ENCODE measurements at regions not wholly inside any gene's neighbourhood (a gene's known extent, or its start where the extent isn't known, plus 50 kb on each side); places are given as distances from the start of the nearest gene placed in this dataset.
"Not testable (repeated sequence)": the region's sequence is repeated elsewhere in the genome, so short reads cannot be mapped to it uniquely, and the experiment has no call there.

DNA sequence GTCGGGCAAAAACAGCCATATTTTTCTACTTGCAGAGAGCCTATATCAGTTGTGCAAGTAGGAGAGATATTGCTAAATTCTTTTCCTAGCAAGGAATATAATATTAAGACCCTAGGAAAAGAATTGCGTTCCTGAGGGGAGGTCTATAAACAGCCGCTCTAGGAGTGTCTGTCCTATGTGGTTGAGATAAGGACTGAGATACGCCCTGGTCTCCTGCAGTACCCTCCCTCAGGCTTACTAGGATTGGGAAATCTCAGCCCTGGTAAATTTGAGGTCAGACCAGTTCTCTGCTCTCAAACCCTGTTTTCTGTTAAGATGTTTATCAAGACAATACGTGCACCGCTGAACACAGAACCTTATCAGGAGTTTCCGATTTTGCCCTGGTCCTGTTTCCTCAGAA lies 250.1 kb upstream of the WDFY3 start:
- H3K4me3 ChIP-seq (ENCODE audit: low read length); H3K9ac ChIP-seq (ENCODE audit: low read length); H3K27me3 ChIP-seq (replicated peaks; ENCODE audit: control insufficient read depth, insufficient read depth, low read length); H3K36me3 ChIP-seq (ENCODE audit: control insufficient read depth, insufficient read depth, low read length, severe bottlenecking); DNase-seq (ENCODE audit: low read depth); H3K4me1 ChIP-seq (ENCODE audit: control insufficient read depth, insufficient read depth, low read length): not testable (repeated sequence)
- H3K9me3 ChIP-seq (ENCODE audit: control insufficient read depth, low read length): peaks cover 25% of the 10 kb centered on the region

DNA sequence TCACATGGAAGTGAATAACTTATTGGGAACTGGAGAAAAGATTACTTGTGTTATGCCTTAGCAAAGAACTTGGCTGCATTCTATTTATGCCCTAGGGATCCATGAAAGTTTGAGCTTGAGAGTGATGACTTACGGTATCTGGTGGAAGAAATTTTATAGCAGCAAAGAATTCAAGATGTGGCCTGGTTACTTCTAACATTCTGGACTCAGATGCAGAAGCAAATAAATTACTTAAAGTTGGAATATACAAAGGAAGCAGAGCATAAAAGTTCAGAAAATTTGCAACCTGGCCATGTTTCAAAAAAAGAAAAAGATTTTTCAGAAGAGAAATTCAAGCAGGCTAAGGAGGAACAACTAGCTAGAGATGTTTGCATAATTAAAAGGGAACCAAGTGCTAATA lies 252.3 kb upstream of the WDFY3 start:
- Histone ChIP-seq H3K4me3 (ENCODE audit: low read length) (no peak overlapping the region), H3K36me3 (ENCODE audit: control insufficient read depth, insufficient read depth, low read length, severe bottlenecking) (no peaks in the 10 kb centered on the region), H3K9me3 (ENCODE audit: control insufficient read depth, low read length) (peaks cover 25% of the 10 kb centered on the region), H3K4me1 (ENCODE audit: control insufficient read depth, insufficient read depth, low read length) (no peaks in the 10 kb centered on the region), H3K9ac (ENCODE audit: low read length) (no peak overlapping the region), H3K27me3 (replicated peaks; ENCODE audit: control insufficient read depth, insufficient read depth, low read length) (no peaks in the 10 kb centered on the region)
- no peak for DNase-seq (ENCODE audit: low read depth)

DNA sequence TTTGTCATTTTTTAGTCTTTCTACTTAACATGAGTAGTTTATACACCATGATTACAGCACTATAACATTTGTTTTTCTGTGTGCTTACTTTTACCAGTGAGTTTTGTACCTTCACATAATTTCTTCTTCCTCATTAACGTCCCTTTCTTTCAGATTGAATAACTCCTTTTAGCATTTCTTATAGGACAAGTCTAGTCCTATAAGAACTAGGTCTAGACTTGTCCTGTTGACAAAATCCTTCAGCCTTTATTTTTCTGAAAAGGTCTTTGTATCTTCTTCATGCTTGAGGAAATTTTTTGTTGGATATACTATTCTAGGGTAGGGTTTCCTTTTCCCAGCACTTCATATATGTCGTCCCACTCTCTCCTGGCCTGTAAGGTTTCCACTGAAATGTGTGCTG lies 253.3 kb upstream of the ARHGAP24 start:
- Histone ChIP-seq H3K36me3 (ENCODE audit: control insufficient read depth, insufficient read depth, low read length, severe bottlenecking) (no peaks in the 10 kb centered on the region), H3K27me3 (replicated peaks; ENCODE audit: control insufficient read depth, insufficient read depth, low read length) (no peaks in the 10 kb centered on the region), H3K4me3 (ENCODE audit: low read length) (no peak overlapping the region), H3K4me1 (ENCODE audit: control insufficient read depth, insufficient read depth, low read length) (no peaks in the 10 kb centered on the region), H3K9me3 (ENCODE audit: control insufficient read depth, low read length) (peaks cover 29% of the 10 kb centered on the region), H3K9ac (ENCODE audit: low read length) (no peak overlapping the region)
- no peak for DNase-seq (ENCODE audit: low read depth)

DNA sequence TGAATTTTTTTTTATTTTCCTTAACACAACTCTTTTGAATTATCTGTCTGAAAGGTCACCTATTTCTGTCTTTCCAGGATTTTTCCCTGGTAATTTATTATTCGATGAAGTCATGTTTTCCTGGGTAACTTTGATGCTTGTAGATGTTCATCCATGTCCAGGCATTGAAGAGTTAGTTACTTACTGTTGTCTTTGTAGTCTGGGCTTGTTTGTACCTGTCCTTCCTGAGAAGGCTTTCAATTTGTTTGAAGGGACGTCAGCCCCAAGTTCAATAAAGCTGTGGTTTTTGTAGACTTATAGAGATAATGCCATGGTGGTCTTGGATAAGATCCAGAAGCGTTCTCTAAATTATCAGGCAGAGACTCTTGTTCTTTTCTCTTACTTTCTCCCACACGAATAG lies 252.4 kb upstream of the ARHGAP24 start:
- H3K4me3 ChIP-seq (ENCODE audit: low read length): no peak overlapping the region
- H3K9ac ChIP-seq (ENCODE audit: low read length): no peak overlapping the region
- H3K27me3 ChIP-seq (replicated peaks; ENCODE audit: control insufficient read depth, insufficient read depth, low read length): no peaks in the 10 kb centered on the region
- peaks cover 20% of the 10 kb centered on the region for H3K9me3 ChIP-seq (ENCODE audit: control insufficient read depth, low read length)
- H3K36me3 ChIP-seq (ENCODE audit: control insufficient read depth, insufficient read depth, low read length, severe bottlenecking): no peaks in the 10 kb centered on the region
- no peaks in the 10 kb centered on the region for H3K4me1 ChIP-seq (ENCODE audit: control insufficient read depth, insufficient read depth, low read length)
- no peak for DNase-seq (ENCODE audit: low read depth)

DNA sequence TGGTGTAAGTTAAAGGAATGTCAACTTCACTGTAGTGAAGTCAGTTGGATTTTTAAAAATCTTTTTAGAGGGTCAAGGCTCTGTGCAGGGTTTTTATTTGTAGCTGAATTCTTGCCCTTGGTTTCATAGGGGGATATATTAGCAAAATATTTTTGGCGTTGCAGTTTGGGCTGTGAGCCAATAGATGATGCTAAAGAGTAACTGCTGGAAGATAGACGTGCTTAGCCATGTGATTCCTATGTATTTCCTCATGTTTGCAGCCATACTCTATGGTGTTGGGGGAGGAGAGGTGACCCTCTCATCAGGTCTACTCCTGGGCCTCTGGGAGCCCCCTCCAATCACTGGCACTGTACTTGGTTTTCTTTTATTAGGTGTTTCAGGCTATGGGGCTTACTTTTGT lies 246.7 kb upstream of the ARHGAP24 start:
- no peaks in the 10 kb centered on the region for H3K4me1 ChIP-seq (ENCODE audit: control insufficient read depth, insufficient read depth, low read length)
- peaks cover 7% of the 10 kb centered on the region for H3K9me3 ChIP-seq (ENCODE audit: control insufficient read depth, low read length)
- no peaks in the 10 kb centered on the region for H3K36me3 ChIP-seq (ENCODE audit: control insufficient read depth, insufficient read depth, low read length, severe bottlenecking)
- no peaks in the 10 kb centered on the region for H3K27me3 ChIP-seq (replicated peaks; ENCODE audit: control insufficient read depth, insufficient read depth, low read length)
- no peak overlapping the region for H3K9ac ChIP-seq (ENCODE audit: low read length)
- no peak overlapping the region for H3K4me3 ChIP-seq (ENCODE audit: low read length)
- DNase-seq (ENCODE audit: low read depth): no peak

DNA sequence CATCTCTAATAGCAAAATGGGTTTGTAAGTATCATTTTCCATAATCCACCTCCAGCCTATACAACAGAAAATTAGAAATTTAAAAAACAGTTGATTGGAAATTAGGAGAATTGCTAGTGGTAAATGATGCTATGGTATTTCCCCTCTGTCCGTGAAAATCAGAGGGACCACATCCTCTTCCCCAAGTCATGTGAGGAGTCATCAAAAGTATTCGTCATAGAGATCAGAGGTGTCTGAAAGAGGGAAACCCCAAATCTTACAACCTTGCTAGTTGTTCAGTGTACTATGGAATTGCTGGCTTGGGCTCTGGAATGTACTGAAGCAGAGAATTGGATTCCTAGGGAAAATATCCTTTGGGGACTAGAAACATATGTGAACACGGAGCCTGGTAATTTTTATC lies 241.4 kb upstream of the ARHGAP24 start:
- Histone ChIP-seq H3K27me3 (replicated peaks; ENCODE audit: control insufficient read depth, insufficient read depth, low read length) (no peaks in the 10 kb centered on the region), H3K4me3 (ENCODE audit: low read length) (no peak overlapping the region), H3K4me1 (ENCODE audit: control insufficient read depth, insufficient read depth, low read length) (no peaks in the 10 kb centered on the region), H3K36me3 (ENCODE audit: control insufficient read depth, insufficient read depth, low read length, severe bottlenecking) (no peaks in the 10 kb centered on the region), H3K9ac (ENCODE audit: low read length) (no peak overlapping the region), H3K9me3 (ENCODE audit: control insufficient read depth, low read length) (no peaks in the 10 kb centered on the region)
- no peak for DNase-seq (ENCODE audit: low read depth)

DNA sequence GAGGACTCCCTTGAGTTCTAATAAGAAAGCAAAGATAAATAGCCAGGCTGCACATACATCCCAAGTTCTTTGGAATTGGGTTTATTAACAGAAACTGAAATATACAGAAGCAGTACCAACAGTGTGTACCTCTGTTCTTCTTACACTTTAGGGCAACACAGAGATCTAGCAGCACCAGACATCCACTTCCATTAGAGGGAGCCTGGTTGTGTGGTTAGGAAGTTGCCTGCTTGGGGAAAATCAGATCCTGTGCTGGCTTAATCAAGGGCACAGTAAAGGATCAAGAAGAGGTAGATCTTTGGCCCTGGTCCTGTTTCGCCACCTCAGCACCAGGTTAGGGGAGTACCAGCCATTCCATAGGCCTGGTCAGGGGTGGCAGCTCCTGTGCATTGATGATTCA lies 231.1 kb upstream of the ARHGAP24 start:
- no peaks in the 10 kb centered on the region for H3K27me3 ChIP-seq (replicated peaks; ENCODE audit: control insufficient read depth, insufficient read depth, low read length)
- H3K9ac ChIP-seq (ENCODE audit: low read length): no peak overlapping the region
- H3K9me3 ChIP-seq (ENCODE audit: control insufficient read depth, low read length): peaks cover 4% of the 10 kb centered on the region
- no peak for DNase-seq (ENCODE audit: low read depth)
- H3K36me3 ChIP-seq (ENCODE audit: control insufficient read depth, insufficient read depth, low read length, severe bottlenecking): no peaks in the 10 kb centered on the region
- H3K4me3 ChIP-seq (ENCODE audit: low read length): no peak overlapping the region
- H3K4me1 ChIP-seq (ENCODE audit: control insufficient read depth, insufficient read depth, low read length): no peaks in the 10 kb centered on the region

DNA sequence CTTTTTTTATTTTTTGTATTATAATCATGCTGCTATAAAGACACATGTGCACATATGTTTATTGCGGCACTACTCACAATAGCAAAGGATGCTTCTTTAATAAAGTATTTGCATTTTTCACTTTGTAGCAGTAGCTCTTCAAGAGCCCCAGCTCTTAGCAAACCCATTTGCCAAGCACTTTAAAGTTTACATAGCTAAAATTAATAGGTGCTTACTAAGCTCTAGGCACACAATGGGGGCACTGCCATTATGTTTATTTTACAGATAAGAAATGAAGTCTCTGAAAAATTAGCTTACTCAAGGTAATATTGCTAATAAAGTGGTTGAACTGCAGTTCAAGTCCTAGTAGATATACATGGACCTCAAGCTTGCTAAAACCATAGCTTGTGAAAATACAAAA lies 230.3 kb upstream of the ARHGAP24 start:
- no peaks in the 10 kb centered on the region for H3K36me3 ChIP-seq (ENCODE audit: control insufficient read depth, insufficient read depth, low read length, severe bottlenecking)
- H3K27me3 ChIP-seq (replicated peaks; ENCODE audit: control insufficient read depth, insufficient read depth, low read length): no peaks in the 10 kb centered on the region
- no peak overlapping the region for H3K4me3 ChIP-seq (ENCODE audit: low read length)
- no peaks in the 10 kb centered on the region for H3K4me1 ChIP-seq (ENCODE audit: control insufficient read depth, insufficient read depth, low read length)
- no peak for DNase-seq (ENCODE audit: low read depth)
- H3K9me3 ChIP-seq (ENCODE audit: control insufficient read depth, low read length): peaks cover 4% of the 10 kb centered on the region
- H3K9ac ChIP-seq (ENCODE audit: low read length): no peak overlapping the region

DNA sequence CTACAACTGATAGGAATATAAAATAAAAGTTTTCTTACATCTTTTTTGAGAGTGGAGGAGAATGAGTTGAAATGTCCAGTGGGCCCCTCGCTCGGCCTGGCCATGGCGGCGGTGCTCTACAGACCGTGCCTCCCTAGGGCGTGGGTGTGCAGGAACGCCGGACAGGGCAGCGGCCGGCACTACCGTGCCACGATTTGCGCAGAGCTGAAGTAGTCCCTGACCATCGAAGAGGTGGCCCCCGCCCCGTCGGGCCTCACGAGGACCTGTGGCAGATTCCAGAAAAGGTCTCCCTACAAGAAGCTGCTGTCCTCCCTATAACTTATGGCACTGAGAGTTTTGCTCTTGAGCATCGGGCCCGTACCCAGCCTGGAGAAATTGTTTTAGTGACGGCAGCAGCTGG lies 228.9 kb upstream of the ARHGAP24 start:
- H3K36me3 ChIP-seq (ENCODE audit: control insufficient read depth, insufficient read depth, low read length, severe bottlenecking): no peaks in the 10 kb centered on the region
- H3K4me3 ChIP-seq (ENCODE audit: low read length): no peak overlapping the region
- DNase-seq (ENCODE audit: low read depth): no peak
- H3K4me1 ChIP-seq (ENCODE audit: control insufficient read depth, insufficient read depth, low read length): no peaks in the 10 kb centered on the region
- no peak overlapping the region for H3K9ac ChIP-seq (ENCODE audit: low read length)
- H3K9me3 ChIP-seq (ENCODE audit: control insufficient read depth, low read length): peaks cover 4% of the 10 kb centered on the region
- H3K27me3 ChIP-seq (replicated peaks; ENCODE audit: control insufficient read depth, insufficient read depth, low read length): no peaks in the 10 kb centered on the region

DNA sequence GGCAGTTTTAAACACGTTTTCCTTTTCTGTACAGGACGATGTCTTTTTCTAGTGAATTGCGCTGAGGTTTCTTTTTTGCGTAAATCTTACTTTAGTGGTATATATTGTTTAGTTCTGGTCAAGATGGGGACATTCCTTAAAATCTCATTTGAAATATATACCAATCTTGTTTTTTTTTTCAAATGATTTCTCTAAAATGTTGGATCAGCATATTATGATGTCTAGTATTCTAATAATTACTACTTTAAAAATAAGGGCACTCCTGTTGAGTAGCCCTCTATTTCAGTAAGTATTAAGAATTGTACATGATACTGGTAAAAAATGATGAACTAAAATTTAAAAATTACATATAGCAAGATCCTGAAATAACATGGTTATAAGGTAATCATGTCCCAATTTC lies 224.1 kb upstream of the ARHGAP24 start:
- Histone ChIP-seq H3K4me3 (ENCODE audit: low read length) (no peak overlapping the region), H3K27me3 (replicated peaks; ENCODE audit: control insufficient read depth, insufficient read depth, low read length) (no peaks in the 10 kb centered on the region), H3K9ac (ENCODE audit: low read length) (no peak overlapping the region), H3K36me3 (ENCODE audit: control insufficient read depth, insufficient read depth, low read length, severe bottlenecking) (no peaks in the 10 kb centered on the region), H3K9me3 (ENCODE audit: control insufficient read depth, low read length) (peaks cover 13% of the 10 kb centered on the region), H3K4me1 (ENCODE audit: control insufficient read depth, insufficient read depth, low read length) (no peaks in the 10 kb centered on the region)
- DNase-seq (ENCODE audit: low read depth): no peak

DNA sequence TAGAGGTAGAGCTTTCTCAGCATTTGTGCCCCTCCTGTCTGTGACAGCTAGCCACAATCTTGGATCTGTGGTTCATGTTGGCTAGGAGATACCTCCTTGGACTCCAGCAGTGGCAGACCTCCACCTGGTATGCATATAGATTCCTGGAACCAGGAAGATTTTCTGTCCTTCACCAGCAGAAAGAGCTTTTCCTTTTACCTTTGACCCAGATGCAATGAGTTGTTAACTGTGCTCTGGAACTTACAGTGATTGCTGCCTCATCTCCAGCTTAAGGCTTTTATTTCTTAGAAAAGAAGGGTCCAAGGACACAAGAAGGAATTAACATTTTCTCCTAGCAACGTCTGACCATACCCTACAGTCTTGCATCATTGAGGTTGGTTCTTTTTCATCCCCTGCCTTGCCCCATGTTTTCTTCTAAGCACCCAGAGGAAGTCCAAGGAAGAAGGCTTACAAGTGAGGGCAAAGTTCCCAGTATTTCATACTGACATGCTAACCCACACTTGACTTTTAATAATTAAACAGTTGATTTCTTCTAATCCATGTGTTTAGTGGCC lies 217.1 kb upstream of the ARHGAP24 start:
- no peak for DNase-seq (ENCODE audit: low read depth)
- Histone ChIP-seq H3K4me1 (ENCODE audit: control insufficient read depth, insufficient read depth, low read length) (no peaks in the 10 kb centered on the region), H3K36me3 (ENCODE audit: control insufficient read depth, insufficient read depth, low read length, severe bottlenecking) (no peaks in the 10 kb centered on the region), H3K9ac (ENCODE audit: low read length) (no peak overlapping the region), H3K4me3 (ENCODE audit: low read length) (no peak overlapping the region), H3K27me3 (replicated peaks; ENCODE audit: control insufficient read depth, insufficient read depth, low read length) (no peaks in the 10 kb centered on the region), H3K9me3 (ENCODE audit: control insufficient read depth, low read length) (peaks cover 21% of the 10 kb centered on the region)

DNA sequence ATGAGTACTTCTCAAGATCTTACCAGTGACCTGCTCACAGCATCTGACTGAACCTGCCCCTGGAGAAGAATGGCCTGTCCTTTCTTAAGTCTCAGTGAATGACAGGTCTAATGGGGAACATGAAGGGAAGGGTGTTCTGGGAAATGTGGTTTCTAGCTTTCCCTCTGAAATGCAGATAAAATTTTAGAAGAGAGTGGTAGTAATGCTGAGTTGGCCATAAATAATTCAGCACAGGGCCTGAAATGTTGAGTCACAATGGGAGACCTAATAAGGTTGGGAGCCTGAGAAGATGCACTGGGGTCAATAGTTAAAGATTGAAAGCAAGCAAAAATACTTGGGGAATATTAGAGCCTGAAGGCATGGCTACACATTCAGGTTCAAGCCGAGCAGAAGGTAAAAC lies 214.9 kb upstream of the ARHGAP24 start:
- H3K4me3 ChIP-seq (ENCODE audit: low read length): no peak overlapping the region
- DNase-seq (ENCODE audit: low read depth): no peak
- H3K9ac ChIP-seq (ENCODE audit: low read length): no peak overlapping the region
- H3K9me3 ChIP-seq (ENCODE audit: control insufficient read depth, low read length): peaks cover 8% of the 10 kb centered on the region
- H3K36me3 ChIP-seq (ENCODE audit: control insufficient read depth, insufficient read depth, low read length, severe bottlenecking): no peaks in the 10 kb centered on the region
- H3K4me1 ChIP-seq (ENCODE audit: control insufficient read depth, insufficient read depth, low read length): no peaks in the 10 kb centered on the region
- H3K27me3 ChIP-seq (replicated peaks; ENCODE audit: control insufficient read depth, insufficient read depth, low read length): no peaks in the 10 kb centered on the region
